Neural cell (in vitro differentiated cells): ENCODE measurements at regions not wholly inside any gene's neighbourhood (a gene's known extent, or its start where the extent isn't known, plus 50 kb on each side); places are given as distances from the start of the nearest gene placed in this dataset.

Source experiments
- POLR2AphosphoS5 ChIP-seq: IDR thresholded peaks from 2 replicates; pipeline ENCODE4 v1.6.1; 2012
- SMC3 ChIP-seq: fragments of 450-650 bp; conservative IDR thresholded peaks from 2 replicates; pipeline ENCODE4 v1.6.1; 2014; ENCODE audit warnings: antibody characterized with exemption, mild to moderate bottlenecking, moderate library complexity; ENCODE audit not compliant: poor library complexity
- TAF1 ChIP-seq: IDR thresholded peaks from 2 replicates; pipeline ENCODE4 v1.6.1; 2012; ENCODE audit warnings: low read depth
- TF ChIP-seq, protein P1 (sequence below): fragments of 450-650 bp; IDR thresholded peaks from 2 replicates; pipeline ENCODE4 v1.5.1; 2014; ENCODE audit warnings: antibody characterized with exemption, mild to moderate bottlenecking, moderate library complexity; ENCODE audit not compliant: poor library complexity, severe bottlenecking
- TF ChIP-seq, protein P2 (sequence below): IDR thresholded peaks from 2 replicates; pipeline ENCODE4 v1.6.1; 2012; ENCODE audit warnings: borderline replicate concordance

DNA sequence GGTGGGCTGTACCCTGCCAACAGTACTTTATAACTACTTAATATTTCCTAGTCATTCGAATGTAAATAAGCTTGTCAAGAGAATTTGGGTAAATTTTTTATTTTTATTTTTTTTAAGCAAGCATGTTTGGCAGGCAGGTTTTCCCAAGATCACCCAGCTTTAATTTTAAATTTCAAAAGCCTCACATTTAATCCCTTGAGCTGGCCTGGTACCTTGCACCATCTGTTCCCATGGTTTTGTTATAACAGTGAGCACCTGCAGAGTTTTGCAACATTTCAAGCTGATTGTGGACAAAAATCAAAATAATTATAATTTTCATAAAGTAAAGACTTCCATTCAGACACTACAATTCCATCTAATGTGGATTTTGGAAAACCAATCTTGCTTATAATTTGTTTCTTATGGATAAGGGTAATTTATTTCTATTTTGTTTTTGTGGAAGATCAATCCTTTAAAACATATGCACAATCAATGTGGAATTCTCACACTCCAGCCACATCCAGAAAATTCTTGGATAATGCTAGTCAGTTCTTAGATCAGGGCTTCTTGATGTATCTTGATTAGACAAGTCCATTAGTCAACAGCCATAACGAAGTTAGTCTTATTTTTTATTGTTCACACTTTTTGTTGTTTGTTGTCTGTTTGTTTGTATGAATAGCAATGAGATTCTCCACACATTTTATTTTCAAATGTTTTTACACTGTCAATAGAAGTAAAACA is 689.3 kb downstream of the NR4A2 start:
- TF ChIP-seq, protein P1, sequence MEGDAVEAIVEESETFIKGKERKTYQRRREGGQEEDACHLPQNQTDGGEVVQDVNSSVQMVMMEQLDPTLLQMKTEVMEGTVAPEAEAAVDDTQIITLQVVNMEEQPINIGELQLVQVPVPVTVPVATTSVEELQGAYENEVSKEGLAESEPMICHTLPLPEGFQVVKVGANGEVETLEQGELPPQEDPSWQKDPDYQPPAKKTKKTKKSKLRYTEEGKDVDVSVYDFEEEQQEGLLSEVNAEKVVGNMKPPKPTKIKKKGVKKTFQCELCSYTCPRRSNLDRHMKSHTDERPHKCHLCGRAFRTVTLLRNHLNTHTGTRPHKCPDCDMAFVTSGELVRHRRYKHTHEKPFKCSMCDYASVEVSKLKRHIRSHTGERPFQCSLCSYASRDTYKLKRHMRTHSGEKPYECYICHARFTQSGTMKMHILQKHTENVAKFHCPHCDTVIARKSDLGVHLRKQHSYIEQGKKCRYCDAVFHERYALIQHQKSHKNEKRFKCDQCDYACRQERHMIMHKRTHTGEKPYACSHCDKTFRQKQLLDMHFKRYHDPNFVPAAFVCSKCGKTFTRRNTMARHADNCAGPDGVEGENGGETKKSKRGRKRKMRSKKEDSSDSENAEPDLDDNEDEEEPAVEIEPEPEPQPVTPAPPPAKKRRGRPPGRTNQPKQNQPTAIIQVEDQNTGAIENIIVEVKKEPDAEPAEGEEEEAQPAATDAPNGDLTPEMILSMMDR, result no peak
- TF ChIP-seq POLR2AphosphoS5 (no peak), TAF1 (no peak), SMC3 (no peak)
- TF ChIP-seq, protein P2, sequence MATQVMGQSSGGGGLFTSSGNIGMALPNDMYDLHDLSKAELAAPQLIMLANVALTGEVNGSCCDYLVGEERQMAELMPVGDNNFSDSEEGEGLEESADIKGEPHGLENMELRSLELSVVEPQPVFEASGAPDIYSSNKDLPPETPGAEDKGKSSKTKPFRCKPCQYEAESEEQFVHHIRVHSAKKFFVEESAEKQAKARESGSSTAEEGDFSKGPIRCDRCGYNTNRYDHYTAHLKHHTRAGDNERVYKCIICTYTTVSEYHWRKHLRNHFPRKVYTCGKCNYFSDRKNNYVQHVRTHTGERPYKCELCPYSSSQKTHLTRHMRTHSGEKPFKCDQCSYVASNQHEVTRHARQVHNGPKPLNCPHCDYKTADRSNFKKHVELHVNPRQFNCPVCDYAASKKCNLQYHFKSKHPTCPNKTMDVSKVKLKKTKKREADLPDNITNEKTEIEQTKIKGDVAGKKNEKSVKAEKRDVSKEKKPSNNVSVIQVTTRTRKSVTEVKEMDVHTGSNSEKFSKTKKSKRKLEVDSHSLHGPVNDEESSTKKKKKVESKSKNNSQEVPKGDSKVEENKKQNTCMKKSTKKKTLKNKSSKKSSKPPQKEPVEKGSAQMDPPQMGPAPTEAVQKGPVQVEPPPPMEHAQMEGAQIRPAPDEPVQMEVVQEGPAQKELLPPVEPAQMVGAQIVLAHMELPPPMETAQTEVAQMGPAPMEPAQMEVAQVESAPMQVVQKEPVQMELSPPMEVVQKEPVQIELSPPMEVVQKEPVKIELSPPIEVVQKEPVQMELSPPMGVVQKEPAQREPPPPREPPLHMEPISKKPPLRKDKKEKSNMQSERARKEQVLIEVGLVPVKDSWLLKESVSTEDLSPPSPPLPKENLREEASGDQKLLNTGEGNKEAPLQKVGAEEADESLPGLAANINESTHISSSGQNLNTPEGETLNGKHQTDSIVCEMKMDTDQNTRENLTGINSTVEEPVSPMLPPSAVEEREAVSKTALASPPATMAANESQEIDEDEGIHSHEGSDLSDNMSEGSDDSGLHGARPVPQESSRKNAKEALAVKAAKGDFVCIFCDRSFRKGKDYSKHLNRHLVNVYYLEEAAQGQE, result no peak
